Panc1 (cell line): ENCODE measurements at regions not wholly inside any gene's neighbourhood (a gene's known extent, or its start where the extent isn't known, plus 50 kb on each side); places are given as distances from the start of the nearest gene placed in this dataset.

Source experiments
- ATAC-seq: fragments of 200-7000 bp; cut with Tn5 transposase; 2 replicates; pipeline ENCODE4 v1.9.1; 2020; ENCODE audit warnings: mild to moderate bottlenecking, moderate library complexity
- BruUV-seq: library from RNA; stranded (reverse); fragments of 400-500 nt; replicated peaks from 2 replicates; lab custom pipeline; 2021; lab: Mats Ljungman, UMichigan
- CTCF ChIA-PET: fragments of 300-600 bp; sonication (Branson Sonifier 250); formaldehyde crosslinking; loops from one replicate; lab custom pipeline; 2022; ENCODE audit warnings: antibody characterized with exemption; lab: Charles Lee
- POLR2A ChIA-PET: fragments of 300-600 bp; sonication (Branson Sonifier 250); formaldehyde crosslinking; loops from one replicate; lab custom pipeline; 2022; ENCODE audit warnings: antibody characterized with exemption; lab: Charles Lee
- DNase-seq: peaks from one replicate; pipeline ENCODE4 v3.0.0-alpha.2; 2010; ENCODE audit warnings: low read depth, low spot score
- H3K27ac ChIP-seq: 2 replicates; pipeline ENCODE4 v1.5.1; 2011; ENCODE audit warnings: mild to moderate bottlenecking, low read length, inconsistent platforms
- H3K27me3 ChIP-seq: fragments of 200-500 bp; sonication (Bioruptor generic); 2 replicates; pipeline ENCODE4 v1.6.0; 2014; ENCODE audit warnings: low read length, inconsistent platforms; ENCODE audit not compliant: control insufficient read depth, insufficient read depth
- H3K36me3 ChIP-seq: fragments of 200-500 bp; sonication (Bioruptor generic); 2 replicates; pipeline ENCODE4 v1.5.1; 2014; ENCODE audit warnings: inconsistent platforms, mild to moderate bottlenecking, low read length, moderate library complexity; ENCODE audit not compliant: control insufficient read depth, insufficient read depth
- H3K4me1 ChIP-seq: 2 replicates; pipeline ENCODE4 v1.5.1; 2011; ENCODE audit warnings: inconsistent platforms, mild to moderate bottlenecking, low read length, moderate library complexity; ENCODE audit not compliant: control insufficient read depth, insufficient read depth
- H3K4me3 ChIP-seq, 2 experiments: 2 replicates each; pipeline ENCODE4 v1.5.1; 2011 to 2012; ENCODE audit warnings: low read depth in 2 of 2, low read length in 2 of 2, mild to moderate bottlenecking in 2 of 2, inconsistent platforms in 1 of 2, moderate library complexity in 1 of 2
- H3K9me3 ChIP-seq: fragments of 200-500 bp; sonication (Bioruptor generic); 2 replicates; pipeline ENCODE4 v1.5.1; 2014; ENCODE audit warnings: low read depth, mild to moderate bottlenecking, inconsistent platforms, low read length, moderate library complexity; ENCODE audit not compliant: control insufficient read depth, insufficient read depth
- CTCF ChIP-seq: fragments of 450-650 bp; IDR thresholded peaks from 2 replicates; pipeline ENCODE4 v1.5.1; 2017; ENCODE audit warnings: mild to moderate bottlenecking
- POLR2AphosphoS5 ChIP-seq: IDR thresholded peaks from 2 replicates; pipeline ENCODE4 v1.6.1; 2012; ENCODE audit warnings: mild to moderate bottlenecking, low read depth, low read length, moderate library complexity
- SIN3A ChIP-seq: IDR thresholded peaks from 2 replicates; pipeline ENCODE4 v1.6.1; 2012; ENCODE audit warnings: low read depth, mild to moderate bottlenecking, low read length, moderate library complexity, borderline replicate concordance; ENCODE audit not compliant: insufficient read depth
- TCF7L2 ChIP-seq: IDR thresholded peaks from 2 replicates; pipeline ENCODE4 v1.6.1; 2011; ENCODE audit warnings: mild to moderate bottlenecking, low read depth, low read length, inconsistent platforms
- in situ Hi-C: cut with HindIII; loops from 2 replicates; pipeline ENCODE4 v1.10.0; 2016; ENCODE audit warnings: low sequenced_read_pairs, low pct_unique_long_range_greater_than_20kb
- intact Hi-C: fragments of 100-400 bp; cut with micrococcal nuclease; formaldehyde crosslinking; loops from one replicate; pipeline ENCODE4 v1.10.0; 2022; ENCODE audit not compliant: unreplicated experiment
- TF ChIP-seq, protein P1 (sequence below), 2 experiments: IDR thresholded peaks; 2 replicates each; pipeline ENCODE4 v1.6.1; 2011 to 2012; ENCODE audit warnings: low read depth in 2 of 2, control low read depth in 1 of 2, low read length in 1 of 2, mild to moderate bottlenecking in 1 of 2, moderate library complexity in 1 of 2; ENCODE audit not compliant: insufficient read depth in 1 of 2

GRCh38 chr14:98412431-98412830 lies 859.6 kb downstream of the BCL11B start:
- no TSS peak for BruUV-seq

GRCh38 chr14:98415766-98416165 lies 856.2 kb downstream of the BCL11B start:
- Histone ChIP-seq H3K27ac (no peak overlapping the region), H3K36me3 (no peaks in the 10 kb centered on the region), H3K27me3 (no peaks in the 10 kb centered on the region), H3K4me3 (no peak overlapping the region), H3K9me3 (no peaks in the 10 kb centered on the region), H3K4me1 (no peaks in the 10 kb centered on the region)
- ATAC-seq (no peak), DNase-seq (no peak)
- intact Hi-C loops (no loop called here), in situ Hi-C loops (no loop called here)
- TF ChIP-seq, protein P1, sequence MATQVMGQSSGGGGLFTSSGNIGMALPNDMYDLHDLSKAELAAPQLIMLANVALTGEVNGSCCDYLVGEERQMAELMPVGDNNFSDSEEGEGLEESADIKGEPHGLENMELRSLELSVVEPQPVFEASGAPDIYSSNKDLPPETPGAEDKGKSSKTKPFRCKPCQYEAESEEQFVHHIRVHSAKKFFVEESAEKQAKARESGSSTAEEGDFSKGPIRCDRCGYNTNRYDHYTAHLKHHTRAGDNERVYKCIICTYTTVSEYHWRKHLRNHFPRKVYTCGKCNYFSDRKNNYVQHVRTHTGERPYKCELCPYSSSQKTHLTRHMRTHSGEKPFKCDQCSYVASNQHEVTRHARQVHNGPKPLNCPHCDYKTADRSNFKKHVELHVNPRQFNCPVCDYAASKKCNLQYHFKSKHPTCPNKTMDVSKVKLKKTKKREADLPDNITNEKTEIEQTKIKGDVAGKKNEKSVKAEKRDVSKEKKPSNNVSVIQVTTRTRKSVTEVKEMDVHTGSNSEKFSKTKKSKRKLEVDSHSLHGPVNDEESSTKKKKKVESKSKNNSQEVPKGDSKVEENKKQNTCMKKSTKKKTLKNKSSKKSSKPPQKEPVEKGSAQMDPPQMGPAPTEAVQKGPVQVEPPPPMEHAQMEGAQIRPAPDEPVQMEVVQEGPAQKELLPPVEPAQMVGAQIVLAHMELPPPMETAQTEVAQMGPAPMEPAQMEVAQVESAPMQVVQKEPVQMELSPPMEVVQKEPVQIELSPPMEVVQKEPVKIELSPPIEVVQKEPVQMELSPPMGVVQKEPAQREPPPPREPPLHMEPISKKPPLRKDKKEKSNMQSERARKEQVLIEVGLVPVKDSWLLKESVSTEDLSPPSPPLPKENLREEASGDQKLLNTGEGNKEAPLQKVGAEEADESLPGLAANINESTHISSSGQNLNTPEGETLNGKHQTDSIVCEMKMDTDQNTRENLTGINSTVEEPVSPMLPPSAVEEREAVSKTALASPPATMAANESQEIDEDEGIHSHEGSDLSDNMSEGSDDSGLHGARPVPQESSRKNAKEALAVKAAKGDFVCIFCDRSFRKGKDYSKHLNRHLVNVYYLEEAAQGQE (IDR thresholded peaks at IDR 0.05; ENCODE audit: insufficient read depth in 1 of 2, low read depth in 2 of 2, low read length in 1 of 2), result no peak
- no peak for TF ChIP-seq CTCF
- no peak for TF ChIP-seq SIN3A
- no peak for TF ChIP-seq POLR2AphosphoS5
- no peak for TF ChIP-seq TCF7L2
- ChIA-PET CTCF (no interaction called here), POLR2A (no interaction called here)
- no TSS peak for BruUV-seq

More at GRCh38 chr14:98412431-98412830, 859.6 kb downstream of the BCL11B start:
- intact Hi-C loops (no loop called here), in situ Hi-C loops (no loop called here)
- Histone ChIP-seq H3K27ac (no peak overlapping the region), H3K36me3 (no peaks in the 10 kb centered on the region), H3K4me3 (no peak overlapping the region), H3K4me1 (no peaks in the 10 kb centered on the region), H3K27me3 (no peaks in the 10 kb centered on the region), H3K9me3 (no peaks in the 10 kb centered on the region)
- ChIA-PET CTCF (no interaction called here), POLR2A (no interaction called here)
- no peak for TF ChIP-seq TCF7L2
- TF ChIP-seq CTCF, result no peak
- TF ChIP-seq POLR2AphosphoS5, result no peak
- TF ChIP-seq, protein P1 (IDR thresholded peaks at IDR 0.05; ENCODE audit: insufficient read depth in 1 of 2, low read depth in 2 of 2, low read length in 1 of 2), result no peak
- no peak for TF ChIP-seq SIN3A
- ATAC-seq (no peak), DNase-seq (no peak)
